Stimulated activated CD4-positive, alpha-beta T cell treated with anti-CD3 and anti-CD28 coated beads, Interleukin-1b, Interleukin-23, amount 100 ng/mL, for 24 hours (primary cell): ENCODE measurements at regions not wholly inside any gene's neighbourhood (a gene's known extent, or its start where the extent isn't known, plus 50 kb on each side); places are given as distances from the start of the nearest gene placed in this dataset.

Experiments used
- DNase-seq, 4 experiments: peaks; one replicate each; pipeline ENCODE4 v3.0.0-alpha.2; 2020; ENCODE audit warnings: low read depth in 4 of 4, low spot score in 1 of 4

GRCh38 chr15:52923626-52924025 is 133.5 kb upstream of the ONECUT1 start:
- no peak for DNase-seq

GRCh38 chr15:52922871-52923270 is 132.7 kb upstream of the ONECUT1 start:
- no peak for DNase-seq

GRCh38 chr15:52912172-52912571 is 122.0 kb upstream of the ONECUT1 start:
- no peak for DNase-seq

DNA sequence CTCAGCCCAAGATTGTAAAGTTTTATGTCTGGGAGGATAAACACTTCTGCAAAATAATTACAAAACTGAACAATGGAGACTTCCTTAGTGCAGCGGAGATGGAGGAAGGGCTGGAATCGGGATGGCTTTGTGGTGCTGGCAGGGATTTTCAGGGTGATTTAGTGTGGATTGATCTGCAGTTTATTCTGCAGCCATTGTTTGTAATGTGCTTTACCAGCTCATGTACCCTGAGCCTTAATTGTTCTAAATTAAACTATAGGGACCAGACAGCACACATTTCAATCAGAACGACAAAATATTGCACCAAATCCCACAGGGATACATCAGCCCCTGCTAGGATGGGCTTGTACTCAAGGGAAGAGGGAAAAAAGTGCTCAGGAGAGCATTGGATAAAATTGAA is 103.2 kb upstream of the ONECUT1 start:
- DNase-seq, result no peak

- DNase-seq, result no peak
These were observed 89.8 kb upstream of the ONECUT1 start for GRCh38 chr15:52879904-52880303.

GRCh38 chr15:52879145-52879544 is 89.0 kb upstream of the ONECUT1 start:
- no peak for DNase-seq

DNA sequence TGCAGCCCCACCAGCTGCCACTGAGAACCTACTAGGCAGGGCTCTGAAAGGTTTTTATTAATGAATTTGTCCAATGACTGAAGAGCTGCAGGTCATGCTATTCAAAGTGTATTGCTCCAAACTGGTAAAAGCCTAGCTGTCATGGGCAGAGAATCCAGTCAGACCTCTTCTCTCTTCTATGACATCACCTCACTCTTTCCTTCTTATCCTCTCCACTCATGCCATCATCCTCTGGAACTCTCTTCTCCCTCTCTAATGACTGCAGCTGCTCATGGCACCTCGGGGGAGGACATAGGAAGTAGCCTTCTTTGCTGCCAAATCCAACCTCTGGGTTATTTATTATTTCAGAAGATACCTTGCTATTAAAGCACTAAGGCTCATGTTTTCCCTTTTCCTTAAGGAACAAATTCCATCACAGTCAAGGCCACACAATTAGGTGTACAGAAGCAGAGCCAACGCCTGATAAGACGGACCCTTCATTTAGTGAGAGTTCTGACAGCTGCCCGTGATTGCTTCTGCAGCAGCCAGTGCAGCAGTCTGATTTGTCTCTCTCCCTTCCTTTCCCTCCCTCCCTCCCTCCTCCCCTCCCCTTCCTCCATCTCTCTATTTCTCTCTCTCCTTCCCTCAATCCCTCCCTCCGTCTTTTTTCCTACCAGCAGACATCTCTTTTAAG is 87.0 kb upstream of the ONECUT1 start:
- DNase-seq, result no peak

DNA sequence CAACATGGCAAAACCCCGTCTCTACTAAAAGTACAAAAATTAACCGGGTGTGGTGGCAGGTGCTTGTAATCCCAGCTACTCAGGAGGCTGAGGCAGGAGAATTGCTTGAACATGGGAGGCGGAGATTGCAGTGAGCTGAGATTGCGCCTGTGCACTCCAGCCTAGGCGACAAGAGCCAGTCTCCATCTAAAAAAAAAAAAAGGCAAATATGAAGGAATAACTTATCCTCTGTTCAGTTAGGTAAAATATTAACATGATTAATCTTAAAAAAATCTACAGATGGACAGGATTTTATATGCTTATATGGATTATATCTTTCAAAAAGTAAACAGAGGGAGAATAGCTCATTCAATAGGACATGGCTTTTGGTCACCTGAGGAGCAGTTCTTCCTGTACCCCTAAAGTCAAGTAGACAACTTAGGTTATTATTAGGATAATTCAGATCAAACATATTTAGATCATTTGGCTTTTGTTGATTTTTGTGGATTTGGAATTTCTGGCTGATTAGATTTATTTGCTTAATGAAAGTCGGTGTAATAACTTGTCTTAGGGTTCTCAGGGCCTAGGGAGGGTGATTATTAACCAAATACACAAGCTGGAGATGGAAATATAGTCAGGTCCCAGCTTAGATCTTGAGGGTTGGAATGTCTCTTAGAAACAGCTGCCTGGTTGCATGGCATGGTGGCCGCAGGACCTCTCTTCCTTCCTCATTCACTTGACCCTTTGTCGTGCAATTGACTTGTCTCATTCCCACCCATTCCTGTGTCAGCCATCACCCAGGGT is 82.1 kb upstream of the ONECUT1 start:
- DNase-seq, result no peak

DNA sequence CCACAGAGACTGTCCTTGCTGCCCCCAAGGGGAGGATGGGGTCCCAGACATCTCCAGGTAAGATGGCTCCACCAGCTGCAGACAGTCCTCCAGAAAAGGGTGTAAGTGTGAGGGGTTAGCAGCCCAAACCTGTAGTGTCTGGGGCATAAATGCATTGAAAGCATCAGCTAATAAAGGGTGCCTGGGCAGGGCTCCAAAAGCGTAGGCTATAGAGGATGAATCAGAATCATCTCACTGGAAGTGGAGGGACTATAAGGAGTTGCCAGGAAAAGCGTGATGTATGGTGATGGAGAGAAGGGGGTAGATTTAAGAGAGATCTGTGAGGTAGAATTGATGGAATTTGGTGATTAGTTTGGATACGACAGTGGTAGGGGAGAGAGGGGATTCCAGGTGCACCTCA is 79.9 kb upstream of the ONECUT1 start:
- DNase-seq, result no peak

GRCh38 chr15:52866698-52867097 is 76.6 kb upstream of the ONECUT1 start:
- no peak for DNase-seq

GRCh38 chr15:52862677-52863076 is 72.5 kb upstream of the ONECUT1 start:
- no peak for DNase-seq

- no peak for DNase-seq
These were observed 68.6 kb upstream of the ONECUT1 start for GRCh38 chr15:52858782-52859176.

- no peak for DNase-seq
These were observed 68.0 kb upstream of the ONECUT1 start for GRCh38 chr15:52857937-52858781.

DNA sequence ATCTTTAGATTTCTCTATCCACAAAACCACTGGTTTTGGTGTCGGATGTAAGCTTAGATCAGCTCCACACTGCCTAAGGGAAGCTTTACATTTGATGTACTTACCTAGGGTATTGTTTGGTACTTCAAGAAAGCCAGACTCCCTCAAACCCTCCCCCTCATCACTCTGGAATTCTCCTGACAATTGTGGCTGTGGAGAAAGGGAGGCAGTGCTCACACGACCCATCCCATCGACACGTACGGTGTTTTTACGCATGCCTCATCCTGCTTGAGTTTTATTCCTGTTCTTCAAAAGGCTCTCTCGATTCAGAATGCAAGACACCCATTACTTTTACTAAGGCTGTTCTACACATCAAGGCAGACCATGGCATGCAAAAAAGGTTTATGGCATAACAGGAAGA is 67.3 kb upstream of the ONECUT1 start:
- no peak for DNase-seq

- DNase-seq, result no peak
These were observed 66.2 kb upstream of the ONECUT1 start for GRCh38 chr15:52856286-52856685.

- DNase-seq, result no peak
These were observed 65.0 kb upstream of the ONECUT1 start for GRCh38 chr15:52855157-52855556.

- no peak for DNase-seq
These were observed 54.7 kb upstream of the ONECUT1 start for GRCh38 chr15:52844823-52845222.
